CD4-positive, CD25-positive, alpha-beta regulatory T cell (primary cell): ENCODE measurements at regions not wholly inside any gene's neighbourhood (a gene's known extent, or its start where the extent isn't known, plus 50 kb on each side); places are given as distances from the start of the nearest gene placed in this dataset.

Experiments
- ATAC-seq, 2 donors: fragments of 150-1000 bp; cut with Tn5 transposase; one replicate each; pipeline ENCODE4 v1.10.0; 2021; ENCODE audit warnings: low read depth in 2 of 2, moderate number of reproducible peaks in 2 of 2, moderate library complexity in 1 of 2
- DNase-seq, 3 donors: peaks; one replicate each; pipeline versions ENCODE4 v3.0.0 to v3.0.0-alpha.2; 2012 to 2022; ENCODE audit warnings: mixed read lengths in 1 of 3
- H3K27ac ChIP-seq: one replicate; pipeline ENCODE4 v1.7.0; 2013; ENCODE audit warnings: mild to moderate bottlenecking, low read length; ENCODE audit not compliant: insufficient read depth, poor library complexity, severe bottlenecking
- H3K27me3 ChIP-seq: one replicate; pipeline ENCODE4 v1.7.0; 2013; ENCODE audit warnings: low read length; ENCODE audit not compliant: control insufficient read depth, insufficient read depth
- H3K36me3 ChIP-seq: one replicate; pipeline ENCODE4 v1.7.0; 2013; ENCODE audit warnings: mild to moderate bottlenecking, low read length, moderate library complexity; ENCODE audit not compliant: control insufficient read depth, insufficient read depth
- H3K4me1 ChIP-seq: 2 replicates; pipeline ENCODE4 v1.7.0; 2013; ENCODE audit warnings: mild to moderate bottlenecking, low read length; ENCODE audit not compliant: insufficient read depth, control insufficient read depth, poor library complexity, severe bottlenecking
- H3K4me3 ChIP-seq: one replicate; pipeline ENCODE4 v1.7.0; 2013; ENCODE audit warnings: low read depth, mild to moderate bottlenecking, low read length, moderate library complexity
- H3K9me3 ChIP-seq, 2 experiments: 1 replicate in 1 of 2; 2 replicates in 1 of 2; pipeline ENCODE4 v1.7.0; 2013; ENCODE audit warnings: low read length in 2 of 2, mild to moderate bottlenecking in 1 of 2, moderate library complexity in 1 of 2; ENCODE audit not compliant: control insufficient read depth in 2 of 2
- H3K27ac Mint-ChIP-seq, 3 donors: one replicate each; pipeline ENCODE4 v1.8.0; 2020 to 2022; ENCODE audit warnings: mild to moderate bottlenecking in 3 of 3, mixed read lengths in 3 of 3, moderate library complexity in 2 of 3
- H3K27me3 Mint-ChIP-seq: one replicate; pipeline ENCODE4 v1.8.0; 2022; ENCODE audit warnings: mild to moderate bottlenecking, mixed read lengths
- H3K36me3 Mint-ChIP-seq: one replicate; pipeline ENCODE4 v1.8.0; 2020; ENCODE audit warnings: mixed read lengths
- H3K4me1 Mint-ChIP-seq, 4 donors: one replicate each; pipeline ENCODE4 v1.8.0; 2020 to 2022; ENCODE audit warnings: mixed read lengths in 4 of 4, mild to moderate bottlenecking in 1 of 4
- H3K4me3 Mint-ChIP-seq, 4 donors: one replicate each; pipeline ENCODE4 v1.8.0; 2020 to 2022; ENCODE audit warnings: mild to moderate bottlenecking in 4 of 4, mixed read lengths in 4 of 4, moderate library complexity in 3 of 4
- H3K9me3 Mint-ChIP-seq, 7 donors: one replicate each; pipeline ENCODE4 v1.8.0; 2020 to 2022; ENCODE audit warnings: mixed read lengths in 7 of 7, mild to moderate bottlenecking in 3 of 7, moderate library complexity in 2 of 7

DNA sequence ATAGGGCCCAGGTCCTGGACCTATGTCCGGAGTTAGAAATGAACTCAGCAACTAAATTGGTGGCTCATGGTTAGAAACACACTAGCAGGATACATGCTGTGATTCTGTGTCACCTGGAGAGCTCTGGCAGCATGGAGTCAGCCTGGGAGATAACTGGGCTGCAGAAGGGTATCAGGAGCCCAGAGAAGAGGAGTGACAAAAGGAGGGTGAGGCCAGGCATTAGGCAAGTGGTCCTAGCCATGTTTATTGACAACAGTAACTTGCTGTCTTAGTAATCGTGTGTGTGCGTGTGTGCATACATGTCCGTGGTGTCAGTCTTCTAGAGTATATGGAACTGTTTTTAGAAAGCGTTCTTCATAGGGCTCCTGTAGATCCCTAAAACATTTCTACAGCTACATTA lies 157.5 kb upstream of the PHYHIPL start:
- Mint-ChIP-seq H3K9me3 (peaks cover 0 to 3% (median 0%) of the 10 kb centered on the region in 7 donors), H3K4me3 (no peak overlapping the region), H3K4me1 (no peaks in the 10 kb centered on the region)

DNA sequence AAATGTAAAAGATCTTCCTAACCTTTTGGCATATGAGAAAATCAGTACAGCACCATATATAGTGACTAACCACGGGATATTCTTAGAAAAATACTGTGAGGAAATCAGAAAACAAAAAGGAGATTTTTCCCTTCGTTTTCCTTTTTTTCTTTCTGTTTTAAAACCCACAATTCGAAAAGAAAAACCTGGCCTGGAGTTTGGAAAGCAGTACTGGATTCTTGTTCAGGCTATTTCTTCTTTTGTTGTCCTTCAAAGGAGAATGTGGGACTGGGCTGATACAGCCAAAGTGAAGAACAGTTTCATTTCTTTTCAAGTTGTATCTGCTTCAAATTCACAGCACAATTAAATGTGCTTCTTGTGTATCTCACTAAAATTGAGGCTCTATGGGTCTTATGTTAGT lies 156.8 kb upstream of the PHYHIPL start:
- no peak overlapping the region for H3K27ac Mint-ChIP-seq
- no peak overlapping the region for H3K4me3 Mint-ChIP-seq
- peaks cover 0 to 3% (median 0%) of the 10 kb centered on the region in 7 donors for H3K9me3 Mint-ChIP-seq
- DNase-seq (no peak), ATAC-seq (no peak)
- H3K27me3 Mint-ChIP-seq, result no peaks in the 10 kb centered on the region
- no peaks in the 10 kb centered on the region for H3K27me3 ChIP-seq
- H3K4me3 ChIP-seq, result no peak overlapping the region
- H3K36me3 ChIP-seq, result no peaks in the 10 kb centered on the region
- H3K9me3 ChIP-seq, result no peaks in the 10 kb centered on the region
- H3K4me1 Mint-ChIP-seq, result no peaks in the 10 kb centered on the region
- H3K4me1 ChIP-seq, result no peaks in the 10 kb centered on the region
- no peaks in the 10 kb centered on the region for H3K36me3 Mint-ChIP-seq
- H3K27ac ChIP-seq, result no peak overlapping the region

More for the DNA sequence above, 157.5 kb upstream of the PHYHIPL start:
- Mint-ChIP-seq H3K27ac (no peak overlapping the region), H3K27me3 (no peaks in the 10 kb centered on the region), H3K36me3 (no peaks in the 10 kb centered on the region)
- no peaks in the 10 kb centered on the region for H3K27me3 ChIP-seq
- H3K4me1 ChIP-seq, result no peaks in the 10 kb centered on the region
- no peak overlapping the region for H3K4me3 ChIP-seq
- H3K36me3 ChIP-seq, result no peaks in the 10 kb centered on the region
- ATAC-seq (no peak), DNase-seq (no peak)
- H3K27ac ChIP-seq, result no peak overlapping the region
- no peaks in the 10 kb centered on the region for H3K9me3 ChIP-seq

DNA sequence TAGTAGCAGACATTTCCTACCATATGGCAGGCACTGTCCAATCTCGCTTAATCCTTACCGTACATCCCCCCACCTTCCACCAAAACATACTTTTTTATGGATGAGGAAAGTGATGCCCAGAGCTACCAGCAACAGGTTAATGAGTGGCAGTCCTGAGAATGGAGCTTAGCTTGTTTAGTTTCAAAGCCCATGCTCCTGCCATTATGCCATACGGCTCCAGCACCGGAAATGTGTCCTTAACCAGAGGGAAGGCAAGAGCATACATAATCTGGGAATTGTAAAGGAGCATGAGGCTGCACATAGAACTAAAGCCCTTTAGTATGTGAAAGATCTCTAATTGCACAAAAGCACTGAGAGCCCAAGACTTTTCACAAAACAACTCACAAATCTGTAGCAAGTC lies 155.9 kb upstream of the PHYHIPL start:
- Histone ChIP-seq H3K4me3 (no peak overlapping the region), H3K9me3 (no peaks in the 10 kb centered on the region), H3K4me1 (no peaks in the 10 kb centered on the region), H3K36me3 (no peaks in the 10 kb centered on the region), H3K27ac (no peak overlapping the region), H3K27me3 (no peaks in the 10 kb centered on the region)
- DNase-seq (no peak), ATAC-seq (no peak)
- Mint-ChIP-seq H3K4me3 (no peak overlapping the region), H3K4me1 (no peaks in the 10 kb centered on the region), H3K36me3 (no peaks in the 10 kb centered on the region), H3K9me3 (peaks cover 0 to 3% (median 0%) of the 10 kb centered on the region in 7 donors), H3K27ac (no peak overlapping the region), H3K27me3 (no peaks in the 10 kb centered on the region)

DNA sequence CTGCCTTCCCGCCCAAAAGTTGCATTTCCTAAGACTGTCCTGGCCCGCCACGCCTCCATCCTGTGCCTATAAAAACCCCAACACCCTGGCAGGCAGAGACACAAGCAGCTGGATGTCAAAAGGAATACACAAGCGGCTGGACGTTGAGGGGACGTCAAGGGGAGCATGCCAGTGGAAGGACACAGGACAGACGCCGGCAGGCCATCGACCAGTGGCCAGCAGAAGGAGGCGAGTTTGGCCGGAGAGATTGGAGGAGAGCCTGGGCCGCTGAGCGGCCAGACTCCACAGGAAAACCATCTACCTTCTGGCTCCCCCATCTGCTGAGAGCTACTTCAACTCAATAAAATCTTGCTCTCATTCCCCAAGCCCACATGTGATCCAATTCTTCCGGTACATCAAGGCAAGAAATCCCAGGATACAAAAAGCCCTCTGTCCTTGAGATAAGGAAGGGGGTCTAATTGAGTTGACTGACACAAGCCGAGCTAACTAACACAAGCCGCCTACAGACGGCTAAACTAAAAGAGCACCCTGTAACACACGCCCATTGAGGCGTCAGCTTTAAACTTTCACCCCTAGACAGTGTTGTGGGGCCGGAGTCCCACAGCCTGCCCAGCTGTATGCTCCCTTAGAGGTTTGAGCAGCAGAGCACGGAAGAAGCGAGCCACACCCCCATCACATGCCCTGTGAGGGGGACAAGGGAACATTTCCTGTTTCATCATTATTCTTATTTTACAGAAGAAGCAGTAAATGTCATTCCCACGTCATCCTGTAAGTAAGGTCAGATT lies 150.3 kb upstream of the PHYHIPL start:
- Histone ChIP-seq H3K4me1 (no peaks in the 10 kb centered on the region), H3K36me3 (no peaks in the 10 kb centered on the region), H3K27ac (no peak overlapping the region), H3K27me3 (no peaks in the 10 kb centered on the region), H3K9me3 (peaks cover 0 to 2% of the 10 kb centered on the region in 2 experiments), H3K4me3 (no peak overlapping the region)
- Mint-ChIP-seq H3K4me3 (no peak overlapping the region), H3K9me3 (peaks cover 0 to 21% (median 2%) of the 10 kb centered on the region in 7 donors), H3K27me3 (no peaks in the 10 kb centered on the region), H3K27ac (no peak overlapping the region), H3K4me1 (no peaks in the 10 kb centered on the region), H3K36me3 (no peaks in the 10 kb centered on the region)
- DNase-seq (no peak), ATAC-seq (no peak)

DNA sequence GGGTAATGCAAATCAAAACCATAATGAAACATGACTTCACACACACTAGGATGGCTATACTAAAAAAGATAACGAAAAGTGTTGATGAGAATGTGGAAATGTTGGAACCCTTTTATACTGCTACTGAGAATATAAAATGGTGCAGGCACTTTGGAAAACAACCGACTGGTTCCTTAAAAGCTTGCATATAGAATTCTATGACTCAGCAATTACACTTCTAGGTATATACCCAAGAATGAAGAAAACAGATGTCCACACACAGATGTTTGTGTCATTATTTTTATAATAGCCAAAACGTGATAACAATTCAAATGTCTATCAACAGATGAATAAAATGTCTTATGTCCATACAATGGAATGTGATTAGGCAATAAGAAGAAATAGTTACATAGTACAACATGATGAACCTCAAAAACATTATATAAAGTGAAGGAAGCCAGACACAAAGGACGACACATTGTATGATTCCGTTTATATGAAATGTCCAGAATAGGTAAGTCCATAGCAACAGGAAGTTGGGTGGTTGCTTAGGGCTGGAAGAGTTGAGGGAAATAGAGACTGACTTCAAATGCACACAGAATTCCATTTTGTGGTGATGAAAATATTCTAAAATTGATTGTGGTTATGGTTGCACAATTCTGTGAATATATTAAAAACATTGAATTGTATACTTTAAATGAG lies 148.3 kb upstream of the PHYHIPL start:
- Mint-ChIP-seq H3K36me3 (no peaks in the 10 kb centered on the region), H3K27me3 (no peaks in the 10 kb centered on the region), H3K9me3 (peaks cover 0 to 21% (median 2%) of the 10 kb centered on the region in 7 donors), H3K4me3 (no peak overlapping the region), H3K27ac (no peak overlapping the region), H3K4me1 (no peaks in the 10 kb centered on the region)
- no peaks in the 10 kb centered on the region for H3K36me3 ChIP-seq
- no peaks in the 10 kb centered on the region for H3K4me1 ChIP-seq
- H3K27ac ChIP-seq, result no peak overlapping the region
- no peak overlapping the region for H3K4me3 ChIP-seq
- no peak for DNase-seq
- no peak for ATAC-seq
- no peaks in the 10 kb centered on the region for H3K27me3 ChIP-seq
- peaks cover 0 to 2% of the 10 kb centered on the region in 2 experiments for H3K9me3 ChIP-seq

DNA sequence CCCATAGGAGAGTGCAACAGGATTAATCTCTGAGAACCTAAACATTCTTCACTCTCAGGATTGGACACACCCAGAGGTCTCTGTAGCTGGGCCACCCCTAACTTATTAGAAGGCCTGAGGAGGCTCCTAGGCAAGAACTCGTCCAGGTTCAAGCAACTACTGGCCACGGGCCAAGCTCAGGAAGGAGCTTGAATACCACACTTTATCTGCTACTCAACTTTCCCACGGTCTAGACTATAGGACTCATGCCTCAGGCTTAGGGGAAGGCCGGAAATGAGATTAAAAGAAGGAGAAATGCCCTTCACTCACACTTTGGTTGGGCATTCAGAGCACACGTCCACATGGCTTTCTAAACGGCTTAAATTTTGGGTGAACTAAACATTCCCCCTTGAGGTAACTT lies 142.8 kb upstream of the PHYHIPL start:
- Histone ChIP-seq H3K4me1 (no peaks in the 10 kb centered on the region), H3K36me3 (no peaks in the 10 kb centered on the region), H3K27me3 (no peaks in the 10 kb centered on the region), H3K4me3 (no peak overlapping the region), H3K27ac (no peak overlapping the region), H3K9me3 (peaks cover 0 to 2% of the 10 kb centered on the region in 2 experiments)
- Mint-ChIP-seq H3K27ac (no peak overlapping the region), H3K4me3 (no peak overlapping the region), H3K27me3 (no peaks in the 10 kb centered on the region), H3K9me3 (peaks cover 0 to 12% (median 2%) of the 10 kb centered on the region in 7 donors), H3K36me3 (no peaks in the 10 kb centered on the region), H3K4me1 (no peaks in the 10 kb centered on the region)
- no peak for ATAC-seq
- DNase-seq, result no peak

DNA sequence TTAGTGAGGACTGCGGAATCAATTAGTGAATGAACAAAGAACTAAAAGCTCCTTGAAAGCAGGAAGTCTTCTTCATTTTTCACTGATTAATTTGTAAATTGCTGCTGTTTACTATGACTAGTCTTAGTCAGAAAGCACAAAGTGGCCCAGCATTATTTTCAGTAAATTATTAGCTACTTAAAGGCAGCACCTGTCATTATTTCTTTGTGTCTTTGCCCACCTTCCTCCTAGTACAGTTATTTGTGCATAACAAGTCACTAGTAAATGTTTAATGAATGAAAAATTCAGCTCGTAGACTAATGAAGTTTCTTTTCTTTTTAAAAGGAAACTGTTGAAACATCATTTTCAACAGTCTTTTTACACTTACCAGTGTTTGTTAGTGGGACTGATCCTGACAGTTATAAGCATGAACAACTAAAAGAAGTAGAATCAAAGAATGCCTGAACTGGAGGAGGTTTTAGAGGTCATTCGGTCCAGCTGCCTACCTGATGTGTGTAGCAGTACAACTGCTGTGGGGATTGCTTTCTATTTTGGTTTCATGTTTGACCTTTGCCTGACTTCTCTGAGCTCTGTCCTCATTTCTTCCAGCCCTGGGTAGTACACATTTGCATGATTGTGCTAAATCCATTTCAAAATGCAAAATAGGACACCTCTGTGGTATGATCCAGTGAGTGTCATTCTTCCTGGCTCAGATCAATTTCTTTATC lies 140.0 kb upstream of the PHYHIPL start:
- Histone ChIP-seq H3K9me3 (no peaks in the 10 kb centered on the region), H3K27ac (no peak overlapping the region), H3K36me3 (no peaks in the 10 kb centered on the region), H3K4me1 (no peaks in the 10 kb centered on the region), H3K4me3 (no peak overlapping the region), H3K27me3 (no peaks in the 10 kb centered on the region)
- H3K27ac Mint-ChIP-seq, result no peak overlapping the region
- no peaks in the 10 kb centered on the region for H3K4me1 Mint-ChIP-seq
- no peaks in the 10 kb centered on the region for H3K36me3 Mint-ChIP-seq
- DNase-seq (no peak), ATAC-seq (no peak)
- H3K27me3 Mint-ChIP-seq, result no peaks in the 10 kb centered on the region
- H3K9me3 Mint-ChIP-seq, result peaks cover 0 to 5% (median 4%) of the 10 kb centered on the region in 7 donors
- no peak overlapping the region for H3K4me3 Mint-ChIP-seq
